ENCODE measurements at regions not wholly inside any gene's neighbourhood (a gene's known extent, or its start where the extent isn't known, plus 50 kb on each side); places are given as distances from the start of the nearest gene placed in this dataset.

DNA sequence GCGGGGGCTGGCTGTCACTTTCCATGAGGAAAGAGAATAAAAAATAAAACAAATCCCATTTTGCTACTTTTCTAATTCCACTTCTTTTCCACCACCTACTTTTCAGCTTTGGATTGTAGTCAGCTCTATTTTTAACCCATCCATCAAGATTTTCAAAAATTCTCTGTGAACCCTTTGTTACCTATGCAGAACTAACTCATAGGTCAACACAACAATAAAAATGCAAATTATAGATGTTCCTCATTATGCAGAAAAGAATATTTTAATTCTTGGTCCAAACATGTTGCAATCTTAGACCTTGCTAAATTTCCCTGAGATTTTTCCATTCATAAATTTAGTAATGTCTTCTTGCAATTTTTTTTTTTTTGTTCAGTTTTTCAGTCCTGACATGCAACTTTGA, 454.5 kb downstream of the ADAMTS20 start:
- TF ChIP-seq, protein P1, sequence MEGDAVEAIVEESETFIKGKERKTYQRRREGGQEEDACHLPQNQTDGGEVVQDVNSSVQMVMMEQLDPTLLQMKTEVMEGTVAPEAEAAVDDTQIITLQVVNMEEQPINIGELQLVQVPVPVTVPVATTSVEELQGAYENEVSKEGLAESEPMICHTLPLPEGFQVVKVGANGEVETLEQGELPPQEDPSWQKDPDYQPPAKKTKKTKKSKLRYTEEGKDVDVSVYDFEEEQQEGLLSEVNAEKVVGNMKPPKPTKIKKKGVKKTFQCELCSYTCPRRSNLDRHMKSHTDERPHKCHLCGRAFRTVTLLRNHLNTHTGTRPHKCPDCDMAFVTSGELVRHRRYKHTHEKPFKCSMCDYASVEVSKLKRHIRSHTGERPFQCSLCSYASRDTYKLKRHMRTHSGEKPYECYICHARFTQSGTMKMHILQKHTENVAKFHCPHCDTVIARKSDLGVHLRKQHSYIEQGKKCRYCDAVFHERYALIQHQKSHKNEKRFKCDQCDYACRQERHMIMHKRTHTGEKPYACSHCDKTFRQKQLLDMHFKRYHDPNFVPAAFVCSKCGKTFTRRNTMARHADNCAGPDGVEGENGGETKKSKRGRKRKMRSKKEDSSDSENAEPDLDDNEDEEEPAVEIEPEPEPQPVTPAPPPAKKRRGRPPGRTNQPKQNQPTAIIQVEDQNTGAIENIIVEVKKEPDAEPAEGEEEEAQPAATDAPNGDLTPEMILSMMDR (IDR thresholded peaks at IDR 0.05; ENCODE audit: insufficient read depth, low read depth, low read length) = no peak
- H3K4me3 ChIP-seq (ENCODE audit: low read depth, low read length) = no peak overlapping the region
- DNase-seq (ENCODE audit: low read depth) = no peak

DNA sequence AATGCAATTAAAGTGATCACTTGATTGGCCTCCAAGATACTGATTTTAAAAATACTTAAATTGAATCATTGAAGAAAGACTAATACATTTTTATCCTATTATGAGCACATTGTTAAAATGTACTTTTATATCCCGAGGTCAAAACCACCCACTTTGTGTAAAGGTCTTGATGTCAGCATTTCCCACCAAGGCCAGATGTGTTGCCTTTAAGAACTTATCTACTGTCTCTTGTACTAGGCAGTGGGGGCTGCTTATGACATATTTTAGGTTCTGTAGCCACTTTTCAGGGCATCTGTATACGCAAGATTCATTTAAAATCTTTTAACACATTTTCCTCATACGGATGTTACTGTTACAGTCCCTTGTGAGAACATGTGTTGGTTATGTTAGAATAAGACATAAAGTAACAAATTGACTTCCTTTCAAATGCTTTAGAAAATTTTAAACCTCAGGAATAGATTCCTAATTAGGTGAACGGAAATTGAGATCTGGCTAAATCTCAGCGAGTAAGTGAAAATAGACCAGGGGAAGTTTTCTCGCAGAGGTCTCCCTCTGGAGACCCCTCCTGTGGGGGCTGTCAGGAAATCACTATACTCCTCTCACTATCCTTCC, 456.2 kb downstream of the ADAMTS20 start:
- no peak overlapping the region for H3K4me3 ChIP-seq (ENCODE audit: low read depth, low read length)

GRCh38 chr12:43094886-43095575, 457.0 kb downstream of the ADAMTS20 start:
- DNase-seq (ENCODE audit: low read depth) = no peak
- no peak overlapping the region for H3K4me3 ChIP-seq (ENCODE audit: low read depth, low read length)
- TF ChIP-seq, protein P1 (IDR thresholded peaks at IDR 0.05; ENCODE audit: insufficient read depth, low read depth, low read length) = no peak

More for the DNA sequence above, 456.2 kb downstream of the ADAMTS20 start:
- DNase-seq (ENCODE audit: low read depth) = no peak
- TF ChIP-seq, protein P1 (IDR thresholded peaks at IDR 0.05; ENCODE audit: insufficient read depth, low read depth, low read length) = no peak

DNA sequence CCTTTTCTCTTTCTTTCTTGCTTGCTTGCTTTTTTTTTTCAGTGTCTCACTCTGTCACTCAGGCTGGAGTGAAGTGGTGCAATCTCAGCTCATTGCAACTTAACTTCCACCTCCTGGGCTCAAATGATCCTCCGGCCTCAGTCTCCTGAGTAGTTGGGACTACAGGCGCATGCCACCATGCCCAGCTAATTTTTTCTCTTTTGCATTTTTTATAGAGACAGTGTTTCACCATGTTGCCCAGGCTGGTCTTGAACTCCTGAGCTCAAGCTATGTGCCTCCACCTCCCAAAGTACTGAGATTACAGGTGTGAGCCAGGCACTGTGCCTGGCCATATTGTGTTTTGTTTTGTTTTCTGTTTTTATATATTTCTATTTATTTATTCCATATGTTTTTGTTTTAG, 461.0 kb downstream of the ADAMTS20 start:
- TF ChIP-seq, protein P1 (IDR thresholded peaks at IDR 0.05; ENCODE audit: insufficient read depth, low read depth, low read length) = no peak
- H3K4me3 ChIP-seq (ENCODE audit: low read depth, low read length) = no peak overlapping the region
- DNase-seq (ENCODE audit: low read depth) = no peak

DNA sequence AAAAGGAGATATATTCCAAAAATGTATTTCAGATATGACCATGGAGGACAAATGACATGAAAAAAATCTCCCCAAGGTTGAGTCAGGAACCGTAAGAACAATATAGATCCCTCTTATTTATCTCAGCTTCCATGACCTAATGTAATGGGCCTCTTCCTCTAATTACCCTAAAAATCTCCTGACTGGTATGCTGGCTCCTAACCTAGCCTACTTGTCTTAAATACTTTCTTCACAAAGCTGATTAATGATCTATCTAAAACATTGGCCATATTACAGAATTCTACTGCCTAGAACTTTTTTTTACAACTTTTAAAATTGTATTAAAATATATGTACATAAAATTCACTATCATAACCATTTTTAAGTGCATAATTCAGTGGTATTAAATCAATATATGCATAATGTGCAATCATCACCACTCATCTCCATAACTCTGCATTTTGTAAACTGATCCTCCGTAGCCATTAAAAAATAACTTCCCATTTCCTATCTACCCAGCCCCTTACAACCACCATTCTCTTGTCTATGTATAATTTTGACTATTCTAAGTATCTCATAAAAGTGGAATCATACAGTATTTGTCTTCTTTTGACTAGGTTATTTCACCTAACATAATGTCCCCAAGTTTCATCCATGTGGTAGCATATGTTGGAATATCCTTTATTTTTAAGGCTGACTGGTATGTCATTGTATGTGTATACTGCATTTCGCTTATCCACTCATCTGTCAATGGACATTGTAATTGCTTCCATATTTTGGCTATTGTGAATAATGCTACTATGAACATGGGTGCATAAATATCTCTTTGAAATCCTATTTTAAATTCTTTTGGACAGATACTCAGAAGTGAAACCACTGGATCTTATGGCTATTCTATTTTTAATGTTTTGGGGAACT, 464.6 kb downstream of the ADAMTS20 start:
- TF ChIP-seq, protein P1 (IDR thresholded peaks at IDR 0.05; ENCODE audit: insufficient read depth, low read depth, low read length) = no peak
- DNase-seq (ENCODE audit: low read depth) = no peak
- H3K4me3 ChIP-seq (ENCODE audit: low read depth, low read length) = no peak overlapping the region

DNA sequence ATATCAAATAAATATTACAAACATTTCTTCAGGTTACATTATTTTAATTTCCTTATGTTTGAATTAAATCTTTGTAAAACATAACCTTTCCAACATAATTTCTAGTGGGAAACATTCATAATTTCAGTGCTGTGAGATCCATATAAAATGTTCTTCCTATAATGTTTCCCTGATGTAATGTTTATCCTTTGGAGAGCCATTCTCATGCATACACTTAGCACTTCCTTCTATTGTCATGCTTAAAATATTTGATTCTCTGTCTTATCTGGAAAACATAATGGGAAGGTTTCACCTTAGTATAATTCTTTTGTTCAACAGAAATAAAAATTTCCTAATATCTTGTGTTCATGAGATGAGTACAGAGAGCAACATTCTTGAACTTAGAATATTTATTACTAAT, 472.5 kb downstream of the ADAMTS20 start:
- DNase-seq (ENCODE audit: low read depth) = no peak
- TF ChIP-seq, protein P1 (IDR thresholded peaks at IDR 0.05; ENCODE audit: insufficient read depth, low read depth, low read length) = no peak

More for the DNA sequence above, 472.5 kb downstream of the ADAMTS20 start:
- H3K4me3 ChIP-seq (ENCODE audit: low read depth, low read length) = no peak overlapping the region

Data from fibroblast of villous mesenchyme (primary cell).